IMR-90 (cell line): ENCODE measurements at regions not wholly inside any gene's neighbourhood (a gene's known extent, or its start where the extent isn't known, plus 50 kb on each side); places are given as distances from the start of the nearest gene placed in this dataset.

Experiments
- ATAC-seq: fragments of 200-7000 bp; cut with Tn5 transposase; 2 replicates; pipeline ENCODE4 v1.9.1; 2020; ENCODE audit warnings: low read depth, mild to moderate bottlenecking, moderate library complexity
- BruUV-seq: library from RNA; stranded (reverse); fragments of 400-500 nt; replicated peaks from 2 replicates; lab custom pipeline; 2021; lab: Mats Ljungman, UMichigan
- CTCF ChIA-PET: fragments of 300-600 bp; formaldehyde crosslinking; extraction: SDS; loops from one replicate; lab custom pipeline; 2021; ENCODE audit warnings: antibody characterized with exemption; lab: Yijun Ruan, JAX
- POLR2A ChIA-PET: fragments of 300-600 bp; sonication (Branson Sonifier 250); formaldehyde crosslinking; loops from one replicate; lab custom pipeline; 2022; ENCODE audit warnings: antibody characterized with exemption; ENCODE audit not compliant: unreplicated experiment; lab: Charles Lee
- DNase-seq: peaks from one replicate; pipeline ENCODE4 v3.0.0; 2013
- H2AFZ ChIP-seq: replicated peaks from 2 replicates; pipeline ENCODE3; 2013; ENCODE audit warnings: low read length, mild to moderate bottlenecking; ENCODE audit not compliant: poor library complexity
- H2AK5ac ChIP-seq: 2 replicates; pipeline ENCODE4 v1.6.1; 2013; ENCODE audit warnings: low read depth, low read length, inconsistent platforms
- H2AK9ac ChIP-seq: replicated peaks from 2 replicates; pipeline ENCODE3; 2013; ENCODE audit warnings: mild to moderate bottlenecking, low read depth, low read length, moderate library complexity; ENCODE audit not compliant: poor library complexity
- H2BK120ac ChIP-seq: 2 replicates; pipeline ENCODE4 v1.6.1; 2013; ENCODE audit warnings: low read depth, low read length, inconsistent platforms
- H2BK15ac ChIP-seq: 3 replicates; pipeline ENCODE4 v1.6.1; 2013; ENCODE audit warnings: low read depth, low read length, inconsistent platforms
- H2BK20ac ChIP-seq: 2 replicates; pipeline ENCODE4 v1.6.1; 2013; ENCODE audit warnings: low read depth, mild to moderate bottlenecking, inconsistent platforms, low read length, moderate library complexity
- H2BK5ac ChIP-seq: 2 replicates; pipeline ENCODE4 v1.6.1; 2013; ENCODE audit warnings: mild to moderate bottlenecking, low read depth, low read length, inconsistent platforms; ENCODE audit not compliant: poor library complexity, severe bottlenecking
- H3K14ac ChIP-seq: replicated peaks from 2 replicates; pipeline ENCODE4 v1.6.1; 2013; ENCODE audit warnings: low read depth, low read length, inconsistent platforms
- H3K18ac ChIP-seq: 2 replicates; pipeline ENCODE4 v1.6.1; 2013; ENCODE audit warnings: low read depth, low read length, control low read depth
- H3K23ac ChIP-seq: 2 replicates; pipeline ENCODE4 v1.6.1; 2013; ENCODE audit warnings: low read depth, low read length, inconsistent platforms
- H3K27ac ChIP-seq: 2 replicates; pipeline ENCODE4 v1.5.1; 2013; ENCODE audit warnings: mild to moderate bottlenecking, control low read depth, low read length; ENCODE audit not compliant: insufficient read depth
- H3K27me3 ChIP-seq: 2 replicates; pipeline ENCODE4 v1.6.1; 2013; ENCODE audit warnings: low read length; ENCODE audit not compliant: control insufficient read depth, insufficient read depth
- H3K36me3 ChIP-seq: 2 replicates; pipeline ENCODE4 v1.6.1; 2013; ENCODE audit warnings: low read length, mixed read lengths; ENCODE audit not compliant: control insufficient read depth, insufficient read depth
- H3K4ac ChIP-seq: 2 replicates; pipeline ENCODE4 v1.6.1; 2013; ENCODE audit warnings: low read depth, low read length, inconsistent platforms
- H3K4me1 ChIP-seq: 2 replicates; pipeline ENCODE4 v1.6.1; 2013; ENCODE audit warnings: low read length, mixed read lengths; ENCODE audit not compliant: control insufficient read depth, insufficient read depth
- H3K4me2 ChIP-seq: 2 replicates; pipeline ENCODE4 v1.6.1; 2013; ENCODE audit warnings: low read depth, mild to moderate bottlenecking, control low read depth, low read length, moderate library complexity
- H3K4me3 ChIP-seq: 2 replicates; pipeline ENCODE4 v1.5.1; 2013; ENCODE audit warnings: low read depth, mild to moderate bottlenecking, control low read depth, low read length, moderate library complexity; ENCODE audit not compliant: insufficient read depth
- H3K56ac ChIP-seq: 2 replicates; pipeline ENCODE4 v1.6.1; 2013; ENCODE audit warnings: low read length, inconsistent platforms; ENCODE audit not compliant: insufficient read depth; ENCODE audit errors: extremely low read depth
- H3K79me1 ChIP-seq, 2 experiments: 2 replicates each; pipeline ENCODE4 v1.6.1; 2013; ENCODE audit warnings: low read length in 2 of 2, inconsistent platforms in 1 of 2, low read depth in 1 of 2
- H3K9ac ChIP-seq: 2 replicates; pipeline ENCODE4 v1.6.1; 2013; ENCODE audit warnings: low read depth, low read length, control low read depth
- H3K9me1 ChIP-seq: 2 replicates; pipeline ENCODE4 v1.6.1; 2013; ENCODE audit warnings: low read length, inconsistent platforms; ENCODE audit not compliant: insufficient read depth
- H3K9me3 ChIP-seq: 2 replicates; pipeline ENCODE4 v1.6.1; 2013; ENCODE audit warnings: low read length; ENCODE audit not compliant: control insufficient read depth, insufficient read depth
- H4K20me1 ChIP-seq: 2 replicates; pipeline ENCODE4 v1.6.1; 2013; ENCODE audit warnings: low read length, inconsistent platforms; ENCODE audit not compliant: insufficient read depth
- H4K5ac ChIP-seq: 2 replicates; pipeline ENCODE4 v1.6.1; 2013; ENCODE audit warnings: mild to moderate bottlenecking, low read depth, low read length, control low read depth
- H4K8ac ChIP-seq, 2 experiments: 2 replicates each; pipeline ENCODE4 v1.6.1; 2013; ENCODE audit warnings: low read depth in 2 of 2, low read length in 2 of 2, control low read depth in 1 of 2, inconsistent platforms in 1 of 2
- H4K91ac ChIP-seq: 2 replicates; pipeline ENCODE4 v1.6.1; 2013; ENCODE audit warnings: low read depth, low read length, inconsistent platforms; ENCODE audit not compliant: insufficient read depth
- BHLHE40 ChIP-seq: fragments of 150-350 bp; IDR thresholded peaks from 2 replicates; pipeline ENCODE4 v1.6.1; 2016; ENCODE audit warnings: mild to moderate bottlenecking, low read depth, low read length
- CHD1 ChIP-seq: IDR thresholded peaks from 2 replicates; pipeline ENCODE4 v1.6.1; 2012; ENCODE audit warnings: low read depth, low read length, improper control_type of control experiment
- FOS ChIP-seq: fragments of 150-350 bp; IDR thresholded peaks from 2 replicates; pipeline ENCODE4 v1.6.1; 2016; ENCODE audit warnings: low read depth, low read length
- MAFK ChIP-seq: IDR thresholded peaks from 2 replicates; pipeline ENCODE4 v1.6.1; 2012; ENCODE audit warnings: low read depth, low read length, improper control_type of control experiment
- MAZ ChIP-seq: IDR thresholded peaks from 2 replicates; pipeline ENCODE4 v1.6.1; 2012; ENCODE audit warnings: low read depth, mild to moderate bottlenecking, low read length, improper control_type of control experiment, moderate library complexity, borderline replicate concordance
- NFE2L2 ChIP-seq: fragments of 150-350 bp; IDR thresholded peaks from 2 replicates; pipeline ENCODE4 v1.6.1; 2016; ENCODE audit warnings: low read depth, mild to moderate bottlenecking, low read length
- RAD21 ChIP-seq: IDR thresholded peaks from 2 replicates; pipeline ENCODE4 v1.6.1; 2012; ENCODE audit warnings: low read length, improper control_type of control experiment
- WGBS, 2 experiments: methylation state at CpG; one replicate each; pipeline versions ENCODE4 v1.1.5 to v1.1.7; 2013; ENCODE audit warnings: missing lambda C conversion rate in 2 of 2; ENCODE audit not compliant: insufficient read length in 1 of 2; ENCODE audit errors: extremely low coverage in 2 of 2; 5-methylcytosine and 5-hydroxymethylcytosine counted together
- dilution Hi-C: fragments of 300-500 bp; cut with HindIII; formaldehyde crosslinking; loops from one replicate; pipeline ENCODE4 v1.14.3; 2018; ENCODE audit warnings: low sequenced_read_pairs; ENCODE audit not compliant: unreplicated experiment
- in situ Hi-C: fragments of 300-500 bp; cut with MboI; formaldehyde crosslinking; loops from 3 replicates; pipeline ENCODE4 v1.14.3; 2019; ENCODE audit warnings: low sequenced_read_pairs, inconsistent platforms, mixed read lengths
- intact Hi-C: fragments of 100-400 bp; cut with micrococcal nuclease; formaldehyde crosslinking; loops from 2 replicates; pipeline ENCODE4 v1.10.0; 2022
- TF ChIP-seq, protein P1 (sequence below): conservative IDR thresholded peaks from 2 replicates; pipeline ENCODE4 v1.5.1; 2012; ENCODE audit warnings: mild to moderate bottlenecking, low read depth, low read length, improper control_type of control experiment

GRCh38 chr5:123814801-123815470 lies 303.0 kb downstream of the CSNK1G3 start:
- POLR2A ChIA-PET: no interaction called here

More at GRCh38 chr5:123814801-123815470, 303.0 kb downstream of the CSNK1G3 start:
- Histone ChIP-seq H3K4me3 (no peak overlapping the region), H4K91ac (no peak overlapping the region), H3K56ac (no peak overlapping the region), H2BK15ac (peak overlapping the region; percentile 10; the same call in 1 of the 3 replicates), H4K5ac (peak overlapping the region; percentile 29; the same call in 1 of the 2 replicates), H3K9me3 (no peaks in the 10 kb centered on the region), H3K14ac (peak overlapping the region; percentile 9; the same call in 1 of the 2 replicates), H3K4ac (no peak overlapping the region), H2BK120ac (peak overlapping the region; percentile 28; the same call in 1 of the 2 replicates), H2AK5ac (no peak overlapping the region; the same call in 1 of the 2 replicates), H2AFZ (no peak overlapping the region), H2BK5ac (no peak overlapping the region), H3K27ac (no peak overlapping the region), H3K4me2 (no peak overlapping the region), H3K9me1 (no peaks in the 10 kb centered on the region), H3K23ac (no peak overlapping the region), H4K20me1 (no peaks in the 10 kb centered on the region), H3K36me3 (no peaks in the 10 kb centered on the region), H4K8ac (no peak overlapping the region), H3K79me1 (no peaks in the 10 kb centered on the region), H3K18ac (peak overlapping the region; percentile 68; the same call in 1 of the 2 replicates), H3K27me3 (no peaks in the 10 kb centered on the region), H2AK9ac (no peak overlapping the region), H3K9ac (no peak overlapping the region), H3K4me1 (peaks cover 7% of the 10 kb centered on the region; the same call in 1 of the 2 replicates), H2BK20ac (peak overlapping the region; percentile 7; the same call in 1 of the 2 replicates)
- CTCF ChIA-PET: no interaction called here
- dilution Hi-C loops (no loop called here), intact Hi-C loops (no loop called here), in situ Hi-C loops (no loop called here)
- DNase-seq: peak; percentile 18
- no peak for ATAC-seq
- BruUV-seq: no TSS peak
- 63% methylated on average over 3 of the region's 8 CpGs; no CpG with 5 or more reads in 1 of the 2 experiments for WGBS, 2 experiments
- no peak for TF ChIP-seq FOS
- no peak for TF ChIP-seq NFE2L2
- TF ChIP-seq MAZ: no peak
- no peak for TF ChIP-seq BHLHE40
- TF ChIP-seq, protein P1, sequence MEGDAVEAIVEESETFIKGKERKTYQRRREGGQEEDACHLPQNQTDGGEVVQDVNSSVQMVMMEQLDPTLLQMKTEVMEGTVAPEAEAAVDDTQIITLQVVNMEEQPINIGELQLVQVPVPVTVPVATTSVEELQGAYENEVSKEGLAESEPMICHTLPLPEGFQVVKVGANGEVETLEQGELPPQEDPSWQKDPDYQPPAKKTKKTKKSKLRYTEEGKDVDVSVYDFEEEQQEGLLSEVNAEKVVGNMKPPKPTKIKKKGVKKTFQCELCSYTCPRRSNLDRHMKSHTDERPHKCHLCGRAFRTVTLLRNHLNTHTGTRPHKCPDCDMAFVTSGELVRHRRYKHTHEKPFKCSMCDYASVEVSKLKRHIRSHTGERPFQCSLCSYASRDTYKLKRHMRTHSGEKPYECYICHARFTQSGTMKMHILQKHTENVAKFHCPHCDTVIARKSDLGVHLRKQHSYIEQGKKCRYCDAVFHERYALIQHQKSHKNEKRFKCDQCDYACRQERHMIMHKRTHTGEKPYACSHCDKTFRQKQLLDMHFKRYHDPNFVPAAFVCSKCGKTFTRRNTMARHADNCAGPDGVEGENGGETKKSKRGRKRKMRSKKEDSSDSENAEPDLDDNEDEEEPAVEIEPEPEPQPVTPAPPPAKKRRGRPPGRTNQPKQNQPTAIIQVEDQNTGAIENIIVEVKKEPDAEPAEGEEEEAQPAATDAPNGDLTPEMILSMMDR: no peak
- no peak for TF ChIP-seq MAFK
- TF ChIP-seq CHD1: no peak
- no peak for TF ChIP-seq RAD21
